ENCODE measurements at regions not wholly inside any gene's neighbourhood (a gene's known extent, or its start where the extent isn't known, plus 50 kb on each side); places are given as distances from the start of the nearest gene placed in this dataset.

- no peak for DNase-seq (ENCODE audit: low read depth)
These were observed 181.7 kb downstream of the MTRR start for GRCh38 chr5:8050616-8051175.

GRCh38 chr5:8053270-8053669, 184.3 kb downstream of the MTRR start:
- DNase-seq (ENCODE audit: low read depth) = no peak

- DNase-seq (ENCODE audit: low read depth) = no peak
These were observed 188.8 kb downstream of the MTRR start for GRCh38 chr5:8057769-8058168.

GRCh38 chr5:8058616-8059190, 189.8 kb downstream of the MTRR start:
- DNase-seq (ENCODE audit: low read depth) = no peak

- no peak for DNase-seq (ENCODE audit: low read depth)
These were observed 190.4 kb downstream of the MTRR start for GRCh38 chr5:8059337-8059736.

- DNase-seq (ENCODE audit: low read depth) = no peak
These were observed 191.4 kb downstream of the MTRR start for GRCh38 chr5:8060235-8060952.

- DNase-seq (ENCODE audit: low read depth) = no peak
These were observed 192.0 kb downstream of the MTRR start for GRCh38 chr5:8060953-8061429.

- no peak for DNase-seq (ENCODE audit: low read depth)
These were observed 193.6 kb downstream of the MTRR start for GRCh38 chr5:8062521-8062920.

GRCh38 chr5:8068078-8068477, 199.1 kb downstream of the MTRR start:
- no peak for DNase-seq (ENCODE audit: low read depth)

- no peak for DNase-seq (ENCODE audit: low read depth)
These were observed 201.2 kb downstream of the MTRR start for GRCh38 chr5:8070138-8070537.

- DNase-seq (ENCODE audit: low read depth) = no peak
These were observed 210.1 kb downstream of the MTRR start for GRCh38 chr5:8079056-8079455.

GRCh38 chr5:8081179-8081578, 212.2 kb downstream of the MTRR start:
- no peak for DNase-seq (ENCODE audit: low read depth)

GRCh38 chr5:8093669-8094068, 224.7 kb downstream of the MTRR start:
- no peak for DNase-seq (ENCODE audit: low read depth)

- no peak for DNase-seq (ENCODE audit: low read depth)
These were observed 225.4 kb downstream of the MTRR start for GRCh38 chr5:8094304-8094703.

GRCh38 chr5:8097146-8097545, 228.2 kb downstream of the MTRR start:
- no peak for DNase-seq (ENCODE audit: low read depth)

- no peak for DNase-seq (ENCODE audit: low read depth)
These were observed 229.1 kb downstream of the MTRR start for GRCh38 chr5:8098081-8098480.

GRCh38 chr5:8102714-8103113, 233.8 kb downstream of the MTRR start:
- DNase-seq (ENCODE audit: low read depth) = no peak

GRCh38 chr5:8114597-8115266, 245.8 kb downstream of the MTRR start:
- DNase-seq (ENCODE audit: low read depth) = no peak

GRCh38 chr5:8123559-8123958, 254.6 kb downstream of the MTRR start:
- no peak for DNase-seq (ENCODE audit: low read depth)

- DNase-seq (ENCODE audit: low read depth) = no peak
These were observed 265.7 kb downstream of the MTRR start for GRCh38 chr5:8134609-8135008.

GRCh38 chr5:8135742-8136141, 266.8 kb downstream of the MTRR start:
- no peak for DNase-seq (ENCODE audit: low read depth)

- no peak for DNase-seq (ENCODE audit: low read depth)
These were observed 267.3 kb downstream of the MTRR start for GRCh38 chr5:8136271-8136670.

GRCh38 chr5:8137941-8138550, 269.1 kb downstream of the MTRR start:
- no peak for DNase-seq (ENCODE audit: low read depth)

All from activated T-helper 9 cell treated with anti-CD3 and anti-CD28 coated beads, Interleukin-2, amount 50 U/mL, for 16 hours (primary cell).